ENCODE measurements at regions not wholly inside any gene's neighbourhood (a gene's known extent, or its start where the extent isn't known, plus 50 kb on each side); places are given as distances from the start of the nearest gene placed in this dataset.

GRCh38 chr5:117947836-117948235, 1040.5 kb downstream of the DTWD2 start:
- FAIRE-seq: no peak
- POLR2A ChIA-PET: no interaction called here
- no peak for TF ChIP-seq FOS (IDR thresholded peaks at IDR 0.05; ENCODE audit: borderline replicate concordance, insufficient read depth, low read length)
- TF ChIP-seq POLR2AphosphoS5 (IDR thresholded peaks at IDR 0.05; ENCODE audit: insufficient read depth, low read depth, low read length): no peak
- no peak for TF ChIP-seq EZH2 (IDR thresholded peaks at IDR 0.05; ENCODE audit: borderline replicate concordance, low read depth, low read length, severe bottlenecking)
- TF ChIP-seq POLR2A (IDR thresholded peaks at IDR 0.05; ENCODE audit: low read depth, low read length): no peak
- TF ChIP-seq JUN (IDR thresholded peaks at IDR 0.05; ENCODE audit: borderline replicate concordance, insufficient read depth, insufficient read length, low read depth): no peak
- TF ChIP-seq GATA2 (IDR thresholded peaks at IDR 0.05; ENCODE audit: insufficient read depth, insufficient read length, low read depth, low read length): no peak
- TF ChIP-seq MYC (IDR thresholded peaks at IDR 0.05; ENCODE audit: low read depth, low read length): no peak
- TF ChIP-seq CTCF (IDR thresholded peaks at IDR 0.05; ENCODE audit: extremely low read depth in 1 of 2, insufficient read depth in 1 of 2, low read depth in 1 of 2, low read length in 2 of 2): no peak
- no peak for TF ChIP-seq MAX (IDR thresholded peaks at IDR 0.05; ENCODE audit: insufficient read depth, insufficient read length)

More at GRCh38 chr5:117947836-117948235, 1040.5 kb downstream of the DTWD2 start:
- CTCF ChIA-PET: no interaction called here
- intact Hi-C loops (cut with micrococcal nuclease) (no loop called here), dilution Hi-C loops (cut with MboI; ENCODE audit: extremely low pct_ligation_motif_present, low sequenced_read_pairs) (no loop called here)
- no peaks in the 10 kb centered on the region for H3K4me1 ChIP-seq (ENCODE audit: control insufficient read depth, extremely low read depth, insufficient read depth, low read length)
- H3K79me2 ChIP-seq (ENCODE audit: control insufficient read depth, insufficient read depth, low read length): no peaks in the 10 kb centered on the region
- H4K20me1 ChIP-seq (replicated peaks; ENCODE audit: control insufficient read depth, extremely low read depth, insufficient read depth, low read length): no peaks in the 10 kb centered on the region
- no peaks in the 10 kb centered on the region for H3K9me1 ChIP-seq (replicated peaks; ENCODE audit: control insufficient read depth, extremely low read depth, insufficient read depth, low read length)
- no peak overlapping the region for H3K9ac ChIP-seq (replicated peaks; ENCODE audit: extremely low read depth, insufficient read depth, low read length)
- no peaks in the 10 kb centered on the region for H3K36me3 ChIP-seq (ENCODE audit: control insufficient read depth in 2 of 2, extremely low read depth in 1 of 2, insufficient read depth in 2 of 2, low read length in 2 of 2)
- H3K9me3 ChIP-seq (replicated peaks; ENCODE audit: control insufficient read depth, insufficient read depth, low read length): no peaks in the 10 kb centered on the region
- H3K4me2 ChIP-seq (ENCODE audit: insufficient read depth, low read length): no peak overlapping the region
- no peak for DNase-seq (ENCODE audit: low read depth, low spot score)
- H3K4me3 ChIP-seq (replicated peaks in 1 of 3; ENCODE audit: insufficient read depth in 1 of 3, low read depth in 1 of 3, low read length in 3 of 3): no peak overlapping the region
- no peaks in the 10 kb centered on the region for H3K27me3 ChIP-seq (ENCODE audit: control insufficient read depth in 2 of 2, insufficient read depth in 2 of 2, low read length in 2 of 2)
- H2AFZ ChIP-seq (ENCODE audit: low read depth, low read length): no peak overlapping the region
- no TSS peak for BruUV-seq (replicated peaks)
- no peak overlapping the region for H3K27ac ChIP-seq (ENCODE audit: insufficient read depth, low read depth, low read length)
